NCI-H146 treated with DMSO at 0.1 percent for 48 hours (cell line): ENCODE measurements at regions not wholly inside any gene's neighbourhood (a gene's known extent, or its start where the extent isn't known, plus 50 kb on each side); places are given as distances from the start of the nearest gene placed in this dataset.

Experiments used
- DNase-seq: peaks from one replicate; lab custom pipeline; 2025; ENCODE audit not compliant: unreplicated experiment; lab: John Stamatoyannopoulos, UW

DNA sequence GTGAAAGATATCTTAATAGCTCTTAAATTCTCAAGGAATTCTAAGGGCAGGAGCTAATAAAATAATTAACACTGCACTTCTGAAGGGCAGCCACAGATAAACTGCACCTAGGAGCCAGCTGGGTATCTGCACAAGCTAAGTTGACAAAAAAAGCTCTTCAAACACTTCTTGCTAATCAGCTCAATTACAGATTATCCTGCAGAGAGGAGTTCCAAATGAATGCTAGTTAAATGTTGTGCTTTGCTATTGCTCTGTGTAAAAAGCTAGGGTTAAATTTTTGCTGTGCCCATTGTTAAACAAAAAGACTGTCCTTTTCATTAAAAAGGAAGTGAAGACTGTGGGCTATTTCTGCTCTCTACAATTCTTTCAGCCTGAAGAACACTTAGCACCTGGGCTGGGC lies 158.5 kb upstream of the SHISA6 start:
- no peak for DNase-seq

GRCh38 chr17:11081342-11081741 lies 159.7 kb upstream of the SHISA6 start:
- no peak for DNase-seq

GRCh38 chr17:11077673-11078072 lies 163.3 kb upstream of the SHISA6 start:
- DNase-seq, result no peak

GRCh38 chr17:11074451-11074850 lies 166.6 kb upstream of the SHISA6 start:
- DNase-seq, result no peak

GRCh38 chr17:11056926-11057325 lies 184.1 kb upstream of the SHISA6 start:
- DNase-seq, result no peak

DNA sequence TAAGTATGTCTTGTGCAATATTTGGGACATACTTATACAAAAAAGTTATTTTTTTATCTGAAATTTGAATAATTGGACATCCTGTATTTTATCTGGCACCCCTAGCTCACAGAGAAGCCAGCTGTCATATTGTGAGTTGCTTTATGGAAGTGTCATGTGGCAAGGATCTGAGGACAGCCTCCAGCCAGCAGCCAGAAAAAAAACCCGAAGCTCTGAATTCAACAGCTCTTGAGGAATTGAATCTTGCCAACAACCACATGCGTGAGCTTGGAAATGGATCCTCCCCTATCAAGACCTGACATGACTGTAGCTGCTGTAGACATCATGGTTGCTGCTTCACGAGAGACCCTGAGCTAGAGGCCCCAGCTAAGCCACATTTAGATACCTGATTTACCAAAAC lies 187.2 kb upstream of the SHISA6 start:
- no peak for DNase-seq

DNA sequence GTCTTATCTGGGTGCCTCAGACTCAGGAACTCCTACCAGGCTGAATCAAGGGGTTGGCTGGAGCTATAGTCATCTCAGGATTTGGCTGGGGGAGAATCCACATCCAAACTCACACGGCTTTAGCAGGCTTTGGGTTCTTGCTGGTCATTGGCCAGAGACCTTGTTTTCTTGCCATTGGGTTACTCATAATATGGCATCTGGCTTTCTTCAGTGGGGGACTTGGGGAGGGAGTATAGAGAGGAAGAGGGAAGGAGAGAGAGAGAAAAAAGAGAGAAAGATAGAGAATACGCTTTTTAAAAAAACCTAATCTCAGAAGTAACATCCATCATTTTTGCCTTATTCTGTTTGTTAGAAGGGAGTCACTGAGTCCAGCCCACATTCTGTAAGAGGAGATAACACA lies 191.5 kb upstream of the SHISA6 start:
- DNase-seq, result no peak

DNA sequence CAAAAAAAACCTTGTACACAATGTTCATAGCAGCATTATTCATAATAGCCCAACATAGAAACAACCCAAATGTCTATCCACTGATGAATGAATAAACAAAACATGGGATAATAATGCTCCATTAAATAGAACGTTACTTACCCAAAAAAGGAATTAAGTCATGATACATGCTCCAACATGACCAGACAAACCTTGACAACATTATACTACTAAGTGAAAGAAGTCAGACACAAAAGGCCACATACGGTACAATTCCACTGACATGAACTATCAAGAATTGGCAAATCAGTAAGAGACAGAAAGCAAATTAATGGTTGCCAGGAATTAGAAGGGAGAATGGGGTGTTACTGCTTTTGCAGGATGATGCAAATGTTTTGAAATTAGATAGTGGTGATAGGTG lies 193.8 kb upstream of the SHISA6 start:
- no peak for DNase-seq

DNA sequence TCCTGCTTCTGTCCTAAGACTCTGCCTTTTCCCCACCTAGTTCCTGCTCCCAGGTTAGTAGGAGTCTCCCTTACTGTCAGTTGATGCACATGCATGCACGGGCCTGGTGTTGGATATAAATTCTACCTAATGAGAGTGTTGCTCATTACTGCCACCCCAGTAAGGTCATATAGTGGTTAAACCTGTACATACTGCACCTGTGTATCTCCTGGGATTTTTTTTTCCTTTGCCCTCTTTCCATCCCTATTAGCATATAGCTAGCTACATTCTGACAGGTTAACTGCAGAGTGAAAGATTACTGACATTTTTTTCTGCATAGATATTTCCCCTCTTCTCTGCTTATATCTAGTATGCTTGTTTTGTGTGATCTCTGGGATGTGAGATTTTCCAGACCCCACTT lies 201.5 kb upstream of the PIRT start:
- DNase-seq, result no peak

GRCh38 chr17:11035681-11036080 lies 197.8 kb upstream of the PIRT start:
- DNase-seq, result no peak

DNA sequence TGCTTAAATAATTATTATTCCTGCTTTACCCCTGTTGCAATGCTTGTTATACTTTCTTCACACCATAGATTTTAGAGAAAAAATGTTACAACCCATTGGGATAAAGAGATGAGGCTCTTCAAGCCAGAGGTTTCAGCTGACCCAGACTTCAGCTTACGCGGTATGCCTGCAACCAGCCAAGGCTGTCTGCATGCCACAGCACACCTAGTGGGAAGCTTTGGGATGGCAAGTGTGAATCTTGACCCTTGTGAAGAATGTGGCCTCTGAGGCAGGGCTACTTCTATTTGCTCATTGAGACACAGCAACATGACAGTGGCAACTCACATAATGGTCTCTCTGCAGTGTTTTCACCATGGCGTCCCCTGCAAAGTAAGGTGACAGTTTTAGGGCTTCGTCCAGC lies 193.9 kb upstream of the PIRT start:
- DNase-seq, result no peak

DNA sequence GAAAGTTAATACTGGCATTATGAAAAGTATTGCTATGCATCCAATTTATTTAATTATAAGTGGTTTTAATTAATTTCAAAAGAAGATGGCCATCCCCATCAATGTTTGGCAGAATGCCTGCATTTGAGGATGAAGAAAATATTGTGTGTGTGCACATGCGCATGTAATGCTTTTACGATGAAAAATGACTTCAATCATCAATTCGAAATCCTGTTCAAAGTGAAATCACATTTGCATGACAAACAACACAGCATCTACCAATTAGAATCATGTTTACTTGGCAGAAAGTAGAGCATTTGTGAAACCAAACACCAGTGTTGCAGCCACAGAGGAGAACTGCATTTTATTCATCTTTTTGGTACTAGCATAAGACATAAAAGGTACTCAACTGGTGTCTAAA lies 191.9 kb upstream of the PIRT start:
- no peak for DNase-seq

DNA sequence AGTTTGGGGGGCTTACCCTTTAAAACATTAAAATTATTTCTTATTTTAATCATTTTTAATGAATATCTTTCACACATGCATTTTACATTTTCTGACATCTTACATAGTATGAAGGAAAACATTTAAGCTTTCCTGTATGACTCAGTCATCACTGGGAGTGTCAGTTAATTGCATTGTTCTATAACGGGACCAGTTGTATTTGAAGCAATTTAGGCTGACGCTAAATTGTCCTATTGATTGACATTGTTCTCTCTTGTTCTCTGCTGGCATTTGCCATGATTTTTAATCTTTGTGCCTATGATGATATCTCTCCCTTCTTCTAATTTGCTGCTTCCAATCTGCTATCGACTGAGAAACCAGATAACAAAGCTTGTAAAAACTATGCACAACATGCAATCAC lies 190.5 kb upstream of the PIRT start:
- no peak for DNase-seq

- no peak for DNase-seq
Measured at GRCh38 chr17:11026903-11027302, 189.0 kb upstream of the PIRT start.

DNA sequence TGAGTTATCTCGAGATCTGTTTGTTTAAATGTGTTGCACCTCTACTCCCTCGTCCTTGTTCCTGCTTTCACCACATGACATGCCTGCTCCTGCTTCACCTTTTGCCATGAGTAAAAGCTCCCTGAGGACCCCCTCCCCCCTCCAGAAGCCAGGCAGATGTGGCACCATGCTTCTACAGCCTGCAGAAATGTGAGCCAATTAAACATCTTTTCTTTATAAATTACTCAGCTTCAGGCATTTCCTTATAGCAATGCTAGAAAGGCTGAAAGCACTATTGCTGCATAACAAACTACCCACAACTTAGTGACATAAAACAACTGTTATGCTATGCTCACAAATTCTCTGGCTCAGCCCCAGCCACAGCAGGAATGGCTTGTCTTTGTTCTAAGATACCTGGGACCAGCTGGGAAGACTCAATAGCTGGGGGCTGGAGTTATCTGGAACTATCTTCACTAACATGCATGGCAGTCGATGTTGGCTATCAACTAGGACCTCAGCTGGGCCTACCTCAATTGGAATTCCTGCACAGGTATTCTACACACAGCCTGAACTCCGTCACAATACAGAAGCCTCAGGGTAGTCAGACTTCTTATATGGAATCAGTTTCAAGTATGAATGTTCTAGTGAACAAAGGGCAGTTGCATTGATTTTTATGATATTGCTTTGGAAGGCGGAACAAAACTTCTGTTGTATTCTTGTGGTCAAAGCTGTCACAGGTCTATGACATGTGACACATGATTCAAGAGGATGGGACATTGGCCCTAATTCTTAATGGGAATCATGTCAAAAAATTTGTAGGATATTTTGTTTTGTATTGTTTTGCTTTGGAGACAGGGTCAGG lies 186.0 kb upstream of the PIRT start:
- no peak for DNase-seq

DNA sequence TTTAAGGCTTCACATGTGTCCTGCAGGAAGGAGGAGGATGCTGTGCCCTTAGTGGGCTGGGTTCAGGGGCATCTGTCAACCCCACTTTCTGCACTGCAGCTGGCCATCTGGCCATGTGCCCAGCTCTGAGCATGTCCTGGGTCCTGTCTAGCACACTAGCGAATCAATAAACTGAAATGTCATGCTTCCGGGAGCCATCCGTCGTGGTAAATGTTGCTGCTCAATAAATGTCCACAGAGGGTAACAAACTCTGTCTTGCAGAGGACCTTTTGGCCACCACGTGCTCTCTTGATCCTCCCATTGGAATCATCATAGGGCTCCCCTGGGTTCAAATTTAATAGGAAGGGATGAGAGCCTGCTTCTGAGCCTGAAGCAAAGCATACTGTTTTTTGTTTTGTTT lies 168.6 kb upstream of the PIRT start:
- DNase-seq, result no peak

- no peak for DNase-seq
Measured at GRCh38 chr17:11005940-11006339, 168.1 kb upstream of the PIRT start.

GRCh38 chr17:11002417-11002816 lies 164.5 kb upstream of the PIRT start:
- DNase-seq, result no peak

DNA sequence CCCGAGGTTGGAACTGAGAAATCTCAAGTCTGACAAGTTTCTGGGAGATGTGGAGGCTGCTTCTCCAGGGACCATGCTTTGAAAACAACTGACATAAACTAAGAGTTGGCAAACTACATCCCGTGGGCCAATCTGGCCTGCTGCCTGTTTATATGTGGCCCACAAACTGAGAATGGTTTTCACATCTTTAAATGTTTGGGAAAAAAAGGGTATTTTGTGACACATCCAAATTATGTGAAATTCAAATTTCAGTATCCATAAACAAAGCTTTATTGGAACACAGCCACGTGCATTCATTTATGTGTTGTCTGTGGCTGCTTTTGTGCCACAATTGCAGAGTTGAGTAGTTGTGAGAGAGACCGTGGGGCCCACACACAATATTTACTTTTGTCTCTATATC lies 163.8 kb upstream of the PIRT start:
- no peak for DNase-seq

DNA sequence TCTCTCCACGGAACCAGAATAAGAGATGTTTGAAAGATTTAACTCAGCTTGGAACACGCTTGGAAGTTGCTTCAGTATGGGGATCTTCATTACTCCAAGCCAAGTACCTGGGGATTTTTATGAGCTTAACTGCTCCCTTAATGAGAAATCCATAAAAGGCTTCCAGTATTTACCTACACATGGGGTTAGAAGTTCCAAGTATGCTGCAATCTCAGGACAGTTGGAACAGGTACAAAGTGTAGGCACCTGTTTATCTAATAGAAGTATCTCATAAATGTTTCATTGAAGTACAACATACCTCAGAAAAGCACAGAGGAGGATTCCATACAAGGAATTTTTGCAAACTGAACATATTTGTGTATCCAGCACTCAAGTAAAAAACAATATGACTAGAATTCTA lies 161.6 kb upstream of the PIRT start:
- DNase-seq, result no peak

- DNase-seq, result no peak
Measured at GRCh38 chr17:10993126-10993525, 155.2 kb upstream of the PIRT start.

GRCh38 chr17:10992106-10992880 lies 154.4 kb upstream of the PIRT start:
- no peak for DNase-seq

DNA sequence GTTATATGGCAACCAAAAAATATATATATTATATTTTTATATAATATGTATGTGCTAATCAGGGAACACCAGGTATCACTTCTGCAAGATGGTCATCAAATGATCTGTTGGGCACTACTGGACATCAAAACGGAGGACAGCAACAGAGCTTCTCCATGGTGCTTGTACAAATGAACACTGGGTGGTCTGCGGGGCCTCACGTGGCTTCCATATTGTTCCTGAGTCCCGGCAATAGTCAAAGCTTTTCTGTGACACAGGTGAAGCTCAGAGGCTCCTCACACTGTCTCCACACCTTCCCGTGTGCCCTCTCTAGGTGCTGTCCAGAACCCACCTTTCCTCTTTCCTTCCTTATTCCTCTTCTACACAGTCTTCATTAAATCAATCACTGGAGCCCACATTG lies 149.9 kb upstream of the PIRT start:
- DNase-seq, result no peak
